ENCODE measurements at regions not wholly inside any gene's neighbourhood (a gene's known extent, or its start where the extent isn't known, plus 50 kb on each side); places are given as distances from the start of the nearest gene placed in this dataset.

GRCh38 chr1:11338284-11338924, 65.4 kb downstream of the UBIAD1 start:
- TF ChIP-seq CTCF (IDR thresholded peaks at IDR 0.05; ENCODE audit: extremely low read depth, missing control alignments) = no peak
- no peak for DNase-seq (ENCODE audit: low spot score)

- DNase-seq (ENCODE audit: low spot score) = no peak
- TF ChIP-seq CTCF (IDR thresholded peaks at IDR 0.05; ENCODE audit: extremely low read depth, missing control alignments) = no peak
Measured at GRCh38 chr1:11339346-11340232, 66.6 kb downstream of the UBIAD1 start.

- DNase-seq (ENCODE audit: low spot score) = no peak
- TF ChIP-seq CTCF (IDR thresholded peaks at IDR 0.05; ENCODE audit: extremely low read depth, missing control alignments) = no peak
Measured at GRCh38 chr1:11340233-11340632, 67.2 kb downstream of the UBIAD1 start.

- no peak for DNase-seq (ENCODE audit: low spot score)
- no peak for TF ChIP-seq CTCF (IDR thresholded peaks at IDR 0.05; ENCODE audit: extremely low read depth, missing control alignments)
Measured at GRCh38 chr1:11341901-11342552, 69.0 kb downstream of the UBIAD1 start.

GRCh38 chr1:11342621-11343032, 69.6 kb downstream of the UBIAD1 start:
- TF ChIP-seq CTCF (IDR thresholded peaks at IDR 0.05; ENCODE audit: extremely low read depth, missing control alignments) = no peak
- no peak for DNase-seq (ENCODE audit: low spot score)

- no peak for TF ChIP-seq CTCF (IDR thresholded peaks at IDR 0.05; ENCODE audit: extremely low read depth, missing control alignments)
Measured at GRCh38 chr1:11345971-11346715, 73.1 kb downstream of the UBIAD1 start.

More at GRCh38 chr1:11345971-11346715, 73.1 kb downstream of the UBIAD1 start:
- DNase-seq (ENCODE audit: low spot score) = no peak

Data from GM20000 (cell line).